ENCODE measurements at regions not wholly inside any gene's neighbourhood (a gene's known extent, or its start where the extent isn't known, plus 50 kb on each side); places are given as distances from the start of the nearest gene placed in this dataset.

DNA sequence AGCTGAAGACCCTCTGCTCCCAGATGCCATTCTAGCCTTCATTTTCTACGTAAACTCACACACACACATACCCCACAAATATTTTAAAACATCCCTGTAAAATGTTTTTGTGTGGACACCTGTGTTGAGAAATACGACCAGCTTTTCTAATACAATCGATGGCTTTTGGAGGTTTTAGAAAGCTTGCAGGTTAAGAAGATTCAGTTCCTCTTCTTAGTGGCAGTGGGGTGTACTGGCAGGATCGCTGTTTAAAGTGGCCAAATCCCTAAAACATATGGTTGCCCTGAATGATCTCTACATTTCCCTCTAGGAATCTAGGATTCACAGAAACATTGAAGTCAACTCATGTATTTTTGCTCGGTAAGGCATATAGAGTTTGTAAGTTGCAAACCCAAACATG, 236.3 kb downstream of the NSG2 start:
- no peak for DNase-seq (ENCODE audit: low read depth in 4 of 4, low spot score in 2 of 4)

DNA sequence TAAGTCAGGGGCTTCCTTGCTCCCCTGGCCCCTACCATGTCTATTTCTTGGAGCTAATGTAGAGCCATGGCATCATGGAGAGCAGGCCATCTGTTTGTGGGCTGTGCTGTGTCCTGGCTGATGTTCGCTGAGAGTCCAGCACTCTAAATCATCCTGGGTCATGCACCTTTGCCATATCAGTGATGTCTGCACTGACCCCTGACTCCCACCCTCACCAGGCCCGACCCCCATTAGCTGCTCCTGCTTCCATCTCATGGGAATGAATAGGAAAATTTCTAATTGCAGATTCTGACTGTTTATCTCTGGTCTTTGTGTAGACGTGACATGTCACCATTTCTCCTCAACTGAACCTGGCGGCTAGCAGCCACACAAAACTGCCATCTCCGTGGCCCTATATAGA, 236.9 kb downstream of the NSG2 start:
- DNase-seq (ENCODE audit: low read depth in 4 of 4, low spot score in 2 of 4), result no peak

DNA sequence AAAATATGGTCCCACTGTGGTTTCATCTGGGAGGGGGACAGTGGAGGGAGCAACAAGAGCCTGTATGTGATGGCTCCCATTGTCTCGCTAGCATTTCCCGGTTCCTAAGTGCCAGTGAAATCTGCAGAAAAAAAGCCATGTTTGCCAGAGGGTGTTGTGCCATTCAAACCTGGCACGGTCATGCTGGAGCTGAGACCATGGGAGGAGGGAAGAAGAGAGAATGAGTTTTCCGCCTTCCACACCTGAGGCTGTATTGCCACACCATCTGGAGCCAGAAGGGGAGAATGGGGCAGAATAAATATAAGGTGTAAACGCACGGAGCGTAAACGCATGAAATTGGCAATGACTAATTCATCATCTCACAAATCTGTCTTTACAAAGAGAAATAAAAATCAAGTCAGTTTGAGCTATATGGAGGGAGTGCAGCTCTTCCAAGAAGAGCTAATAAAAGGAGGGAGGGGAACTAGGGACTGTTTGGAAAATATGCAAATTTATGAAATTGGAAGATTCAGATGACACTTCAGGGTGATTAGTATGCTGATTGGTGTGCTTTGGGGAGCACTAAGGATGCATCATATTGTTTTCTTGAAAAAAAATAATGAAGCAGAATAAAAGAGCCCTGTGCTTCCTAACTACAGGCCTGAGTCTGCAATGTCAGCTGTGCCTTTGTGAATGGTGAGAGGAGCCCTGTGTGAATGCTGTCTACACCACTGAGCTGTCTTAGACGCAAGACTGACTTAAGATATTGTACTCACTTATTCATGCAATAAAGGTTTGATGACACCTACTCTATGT, 237.9 kb downstream of the NSG2 start:
- no peak for DNase-seq (ENCODE audit: low read depth in 4 of 4, low spot score in 2 of 4)

DNA sequence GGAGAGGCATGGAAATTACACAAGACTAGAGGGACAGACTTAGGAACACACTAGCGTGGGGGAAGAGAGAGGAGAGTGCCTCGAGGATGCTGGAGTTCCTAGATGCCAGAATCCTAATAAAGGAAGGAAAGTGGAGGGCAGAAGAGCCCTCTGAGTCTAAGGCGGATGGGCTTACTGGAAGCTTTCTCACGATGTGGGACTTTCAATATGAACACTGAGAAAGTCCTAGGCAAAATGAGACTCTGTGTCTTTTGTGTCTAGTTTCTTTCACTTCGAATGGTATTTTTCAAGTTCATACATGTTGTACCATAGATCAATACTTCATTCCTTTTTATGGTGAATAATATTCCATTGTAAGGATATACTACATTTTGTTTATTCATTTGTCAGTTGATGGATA, 239.4 kb downstream of the NSG2 start:
- no peak for DNase-seq (ENCODE audit: low read depth in 4 of 4, low spot score in 2 of 4)

DNA sequence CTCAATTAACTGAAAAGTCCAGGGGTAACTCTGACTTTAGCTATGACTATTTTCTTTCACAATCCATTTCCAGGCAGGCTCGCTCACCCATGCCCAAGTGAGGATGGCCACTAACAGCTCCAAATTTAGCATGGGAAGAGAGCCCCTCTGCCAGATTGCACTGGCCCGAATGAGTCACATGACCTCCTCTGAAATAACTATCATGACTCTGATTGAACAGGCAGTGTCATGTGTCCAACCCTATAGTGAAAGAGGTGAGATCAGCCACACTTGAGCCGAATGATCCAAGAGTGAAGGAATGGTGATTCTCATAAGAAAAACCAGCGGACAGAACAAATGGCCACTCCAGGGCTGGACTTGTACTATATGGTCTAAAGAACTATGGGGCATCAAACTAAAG, 242.3 kb downstream of the NSG2 start:
- no peak for DNase-seq (ENCODE audit: low read depth in 4 of 4, low spot score in 2 of 4)

DNA sequence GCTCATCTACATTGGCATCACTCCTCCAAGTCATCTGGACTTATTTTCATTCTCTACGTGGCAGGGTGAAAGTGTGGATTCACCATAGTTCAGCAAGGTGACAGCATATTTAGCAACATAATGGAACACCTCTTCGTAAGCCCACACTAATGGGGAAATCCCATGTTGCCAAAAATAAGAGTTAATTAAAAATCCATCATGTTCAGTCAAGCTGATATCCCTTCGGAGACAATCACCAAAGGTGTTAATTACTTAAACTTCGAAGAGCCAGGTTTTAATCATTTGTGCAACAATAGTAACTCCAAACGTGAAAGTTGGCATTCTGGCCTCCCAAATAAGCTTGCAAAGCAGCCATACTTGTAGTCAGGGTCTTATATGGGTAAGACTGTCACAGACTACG, 242.9 kb downstream of the NSG2 start:
- no peak for DNase-seq (ENCODE audit: low read depth in 4 of 4, low spot score in 2 of 4)

DNA sequence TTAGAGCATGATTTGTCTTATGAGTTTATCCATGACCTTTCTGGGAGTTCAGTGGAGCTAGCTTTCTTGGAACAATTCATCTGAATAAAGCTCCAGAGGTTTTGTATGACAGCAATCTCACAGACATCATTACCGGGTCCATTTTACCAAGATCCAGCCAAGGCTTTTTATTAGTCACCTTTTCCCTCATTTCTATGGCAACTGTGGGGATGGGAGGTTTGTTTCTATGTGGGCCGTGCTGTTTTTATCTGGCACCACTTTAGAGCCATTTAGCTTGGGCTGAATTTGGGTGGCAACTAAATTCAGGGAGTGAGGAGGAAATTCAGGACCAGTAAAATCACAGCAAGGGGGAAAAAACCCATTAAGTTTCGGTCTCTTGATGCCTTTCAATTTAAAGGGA, 245.7 kb downstream of the NSG2 start:
- no peak for DNase-seq (ENCODE audit: low read depth in 4 of 4, low spot score in 2 of 4)

DNA sequence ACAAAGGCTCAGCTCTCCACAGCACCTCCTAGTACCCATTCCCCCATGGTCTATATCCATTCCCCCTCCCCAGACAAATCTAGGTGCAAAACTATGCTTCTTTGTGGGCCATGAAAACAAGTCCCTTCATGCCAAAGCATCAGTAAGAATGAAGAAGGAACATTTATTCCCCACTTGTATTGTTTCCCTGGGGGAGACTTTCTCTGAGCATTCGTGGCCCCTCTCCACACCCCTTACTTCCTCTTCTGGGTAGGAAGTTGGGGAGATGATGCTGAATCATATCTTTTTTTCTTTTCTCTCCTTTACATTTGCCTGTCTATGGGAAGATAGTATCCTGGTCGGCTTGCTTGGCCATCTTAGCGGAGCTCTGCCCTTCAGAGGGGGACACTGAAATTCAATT, 246.8 kb downstream of the NSG2 start:
- DNase-seq (ENCODE audit: low read depth in 4 of 4, low spot score in 2 of 4), result no peak

DNA sequence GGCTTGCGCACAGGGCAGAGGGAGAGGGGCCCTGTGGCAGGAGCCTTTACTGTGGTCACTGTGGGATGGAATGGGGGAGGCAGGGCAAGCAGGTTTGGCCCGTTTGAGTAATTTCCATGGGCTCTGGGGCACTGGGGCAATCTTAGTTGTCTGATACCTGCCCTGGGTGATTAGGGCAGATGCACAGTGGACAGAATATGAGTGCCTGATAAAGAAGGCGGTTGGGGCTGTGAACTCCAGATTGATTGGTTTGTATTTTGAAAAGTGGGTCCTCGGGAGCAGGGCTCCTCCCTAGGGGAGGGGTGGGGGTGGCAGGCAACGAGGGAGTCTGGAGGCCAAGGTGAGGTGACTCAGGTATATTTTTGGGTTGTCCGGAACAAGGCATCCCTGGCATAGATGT, 247.5 kb downstream of the NSG2 start:
- no peak for DNase-seq (ENCODE audit: low read depth in 4 of 4, low spot score in 2 of 4)

DNA sequence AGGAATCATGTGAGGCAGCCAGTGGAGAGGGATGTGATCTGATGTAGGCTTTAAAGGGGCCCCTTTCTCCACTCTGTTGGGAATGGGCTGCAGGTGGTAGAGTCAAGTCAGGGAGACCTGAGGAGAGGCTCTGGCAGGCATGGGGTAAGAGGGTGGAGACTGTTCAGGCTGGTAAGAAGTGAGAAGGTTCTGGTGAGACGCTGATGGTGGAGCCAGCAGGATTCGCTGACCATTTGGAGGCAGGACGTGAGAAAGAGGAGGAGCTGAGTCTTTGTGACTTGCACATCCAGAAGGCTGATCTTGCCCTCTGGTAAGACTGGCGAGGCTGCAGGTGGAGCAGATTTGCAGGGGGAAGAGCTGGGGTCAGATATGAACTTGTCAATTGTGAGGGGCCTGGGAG, 248.0 kb downstream of the NSG2 start:
- no peak for DNase-seq (ENCODE audit: low read depth in 4 of 4, low spot score in 2 of 4)

DNA sequence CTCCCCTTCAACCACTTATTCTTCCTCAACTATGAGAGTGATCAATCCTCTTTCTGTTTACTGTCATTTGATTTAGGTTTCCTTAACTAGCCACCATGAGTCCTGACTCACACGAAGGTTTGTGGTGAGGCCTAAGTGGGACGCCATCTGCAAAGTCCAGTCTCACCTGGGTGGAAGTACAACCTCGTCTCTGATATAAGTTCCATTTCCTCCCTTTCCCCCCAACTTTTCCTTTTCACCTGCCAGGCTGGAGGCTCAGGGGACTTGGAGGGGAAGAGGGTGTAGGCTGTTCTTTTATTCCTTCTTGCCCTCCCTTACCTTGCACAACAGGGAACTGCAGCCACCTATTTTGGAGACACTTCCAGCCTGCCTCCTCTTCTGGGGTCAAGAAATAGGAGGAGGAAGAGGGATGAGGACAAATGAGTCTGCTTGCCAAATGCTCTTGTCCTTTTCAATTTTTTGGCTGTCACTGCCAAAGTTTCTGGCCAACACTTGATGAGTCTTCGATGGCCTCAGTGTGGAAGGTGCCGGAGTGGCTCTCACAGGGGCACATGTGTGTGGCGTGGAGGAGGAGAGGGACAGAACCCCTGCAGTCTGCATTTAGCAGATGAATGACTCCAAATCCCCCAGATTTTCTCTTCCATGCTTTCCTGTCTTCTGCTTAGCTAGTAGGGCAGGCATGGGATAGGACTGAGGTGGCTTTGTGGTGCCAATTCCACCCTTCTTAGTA, 249.6 kb downstream of the NSG2 start:
- no peak for DNase-seq (ENCODE audit: low read depth in 4 of 4, low spot score in 2 of 4)

DNA sequence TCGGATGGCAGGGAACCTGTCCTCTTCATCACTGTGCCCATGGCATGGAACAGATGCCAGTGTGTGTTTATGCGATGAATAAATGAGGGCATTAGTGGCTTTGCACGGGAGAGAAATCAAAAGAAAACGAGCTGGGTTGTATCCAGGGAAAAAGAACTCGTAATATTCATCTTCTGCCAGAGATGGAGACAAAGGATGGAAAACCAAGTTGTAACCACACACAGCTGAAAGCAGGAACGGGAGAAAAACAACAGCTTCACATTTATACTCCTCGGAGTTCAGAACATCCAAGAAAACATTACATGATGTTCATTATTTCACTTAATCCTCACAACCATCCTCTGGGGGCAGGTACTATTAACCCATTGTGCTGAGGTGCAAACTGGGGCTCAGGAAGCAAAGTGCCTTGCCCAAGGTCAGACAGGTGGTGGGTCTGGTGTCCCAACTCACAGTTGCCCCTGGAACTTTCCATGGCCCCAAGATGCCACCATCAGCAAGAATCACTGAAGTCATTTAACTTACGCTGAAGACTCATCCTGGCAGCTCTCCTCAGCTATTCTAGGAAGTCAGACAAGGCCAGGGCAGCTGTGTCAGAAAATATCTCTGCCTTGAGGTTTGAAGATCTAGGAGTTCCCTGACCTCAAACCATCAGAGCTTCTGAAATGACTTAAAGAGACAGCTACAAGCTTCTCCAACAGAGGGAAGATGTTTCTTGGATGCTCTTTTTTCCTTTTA, 250.4 kb downstream of the NSG2 start:
- DNase-seq (ENCODE audit: low read depth in 4 of 4, low spot score in 2 of 4), result no peak

DNA sequence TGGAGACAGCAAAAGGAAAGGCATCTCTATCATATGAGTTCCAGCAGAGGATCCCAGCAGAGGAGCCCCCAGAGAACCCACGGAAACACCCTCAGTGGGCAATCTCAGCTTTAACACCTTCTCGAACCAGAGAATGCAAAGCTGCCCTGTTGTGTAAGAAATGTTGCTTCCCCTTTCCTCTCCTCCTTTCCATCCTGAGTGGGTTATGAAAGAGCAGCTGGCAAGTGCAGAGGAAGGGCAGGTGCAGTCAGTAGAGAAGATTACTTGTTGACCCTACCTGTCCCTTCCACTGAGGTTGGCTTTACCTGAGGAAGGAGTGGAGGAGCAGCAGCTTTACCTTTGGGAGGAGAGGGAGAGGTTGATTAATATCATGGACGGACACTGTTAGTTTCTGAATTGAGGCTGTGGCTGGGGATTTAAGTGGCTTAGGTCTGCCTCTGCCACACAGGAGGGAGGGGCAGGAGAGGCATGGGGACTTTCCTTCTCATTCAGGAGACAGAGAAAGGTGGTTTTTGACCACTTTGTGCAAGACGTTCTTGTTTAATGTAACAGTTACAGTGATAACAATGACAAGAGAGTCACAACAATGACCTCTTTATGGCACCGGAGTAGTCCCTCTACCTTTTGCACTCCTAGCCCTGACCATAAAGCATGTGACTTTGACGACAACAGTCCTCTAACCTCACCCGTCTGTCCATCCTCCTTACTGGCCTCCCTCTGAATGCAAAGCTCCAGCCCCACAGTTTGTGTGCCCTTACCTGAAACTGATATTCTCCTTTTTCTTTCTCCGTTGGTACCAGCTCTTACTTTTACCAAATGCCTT, 254.8 kb downstream of the NSG2 start:
- DNase-seq (ENCODE audit: low read depth in 4 of 4, low spot score in 2 of 4), result no peak

DNA sequence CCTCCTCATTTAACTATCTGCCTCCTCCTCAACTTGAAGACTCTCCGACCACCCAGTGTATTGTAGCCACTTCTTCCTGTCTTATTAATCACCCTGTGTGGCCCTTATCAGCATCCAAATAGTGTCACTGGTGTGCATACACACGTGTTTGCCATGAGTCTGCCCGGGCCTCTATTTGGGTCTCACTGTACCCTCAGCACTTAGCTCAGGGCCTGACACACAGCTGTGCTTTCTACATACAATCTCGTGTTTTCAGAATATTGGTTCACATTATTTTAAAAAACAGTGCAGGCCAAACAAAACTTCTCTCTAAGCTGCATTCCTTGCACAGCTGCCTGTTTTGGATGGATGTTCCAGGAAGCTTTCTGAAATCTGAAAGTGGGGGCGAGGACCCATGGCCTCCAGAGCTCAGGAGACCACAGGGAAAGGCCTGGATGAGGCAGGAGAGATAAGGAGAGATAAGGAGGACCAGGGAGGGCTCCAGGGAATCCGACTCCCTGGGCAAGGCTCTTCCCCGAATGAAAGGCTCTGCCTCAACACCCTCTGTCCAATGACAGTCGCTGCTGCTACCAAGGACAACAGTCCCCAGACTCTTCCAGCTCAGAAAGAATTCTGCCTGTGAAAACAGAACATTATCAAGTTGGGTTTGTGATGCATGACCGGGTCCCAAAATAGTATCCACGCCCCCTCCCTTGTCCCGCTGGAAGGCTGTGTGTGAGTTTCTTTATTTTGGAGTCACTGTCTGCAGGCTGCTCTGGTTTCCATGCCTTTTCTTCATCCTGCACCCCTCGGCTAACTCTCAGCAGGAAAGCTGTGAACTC, 255.6 kb downstream of the NSG2 start:
- DNase-seq (ENCODE audit: low read depth in 4 of 4, low spot score in 2 of 4), result no peak

DNA sequence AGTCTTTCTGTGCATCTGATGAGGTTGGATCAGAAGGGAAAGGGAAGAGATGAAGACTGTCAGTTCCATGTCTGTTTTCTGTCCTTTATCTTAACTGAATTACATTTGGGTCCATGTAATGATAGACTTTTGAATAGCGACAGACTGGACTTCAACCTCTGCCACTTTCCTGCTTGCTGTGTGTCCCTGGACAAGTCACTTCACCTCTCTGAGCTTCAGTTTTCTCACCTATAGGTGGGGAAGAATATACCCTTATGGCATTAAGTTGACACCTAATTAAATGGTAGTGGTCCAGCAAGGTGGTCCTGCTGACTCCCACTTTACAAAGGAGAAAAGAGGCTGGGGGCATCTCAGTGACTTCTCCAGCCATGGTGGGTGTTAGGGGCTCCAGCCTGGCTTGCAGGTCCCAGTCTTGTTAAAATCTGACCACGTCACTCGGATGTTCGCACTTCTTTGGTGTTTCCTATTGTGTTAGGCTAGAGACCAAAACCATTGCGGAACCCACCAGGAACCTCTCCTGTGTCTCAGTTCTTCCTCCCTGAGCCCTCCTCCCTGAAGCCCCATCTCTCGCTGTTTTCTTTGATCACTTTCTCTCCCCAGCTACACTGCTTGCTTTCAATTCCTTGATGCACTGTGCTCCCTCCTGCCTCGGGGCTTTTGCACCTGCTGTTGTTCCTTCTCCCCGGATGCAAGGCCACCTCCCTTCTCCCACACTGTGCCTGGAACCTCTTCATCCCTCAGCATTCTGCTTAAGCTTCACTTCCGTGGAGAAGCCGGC, 256.5 kb downstream of the NSG2 start:
- no peak for DNase-seq (ENCODE audit: low read depth in 4 of 4, low spot score in 2 of 4)

DNA sequence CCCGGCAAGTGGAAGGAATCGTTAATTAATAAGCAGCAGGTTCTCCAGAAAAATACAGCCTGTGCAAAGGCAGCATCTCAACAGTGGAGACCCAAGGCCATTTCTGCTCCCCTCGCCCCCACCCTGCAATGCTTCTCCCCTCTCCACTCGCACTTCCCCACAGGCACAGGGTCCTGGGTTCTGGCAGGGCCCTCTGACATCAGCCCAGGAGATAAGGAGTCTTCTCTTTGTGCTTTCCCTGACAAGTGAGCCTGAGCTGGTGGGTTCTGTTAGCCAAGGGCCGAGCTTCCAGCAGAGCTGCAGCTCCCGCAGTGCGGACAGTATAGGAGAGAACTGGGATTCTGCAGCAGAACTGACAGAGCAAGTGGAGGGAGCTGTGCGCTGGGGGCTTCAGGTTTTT, 257.5 kb downstream of the NSG2 start:
- no peak for DNase-seq (ENCODE audit: low read depth in 4 of 4, low spot score in 2 of 4)

DNA sequence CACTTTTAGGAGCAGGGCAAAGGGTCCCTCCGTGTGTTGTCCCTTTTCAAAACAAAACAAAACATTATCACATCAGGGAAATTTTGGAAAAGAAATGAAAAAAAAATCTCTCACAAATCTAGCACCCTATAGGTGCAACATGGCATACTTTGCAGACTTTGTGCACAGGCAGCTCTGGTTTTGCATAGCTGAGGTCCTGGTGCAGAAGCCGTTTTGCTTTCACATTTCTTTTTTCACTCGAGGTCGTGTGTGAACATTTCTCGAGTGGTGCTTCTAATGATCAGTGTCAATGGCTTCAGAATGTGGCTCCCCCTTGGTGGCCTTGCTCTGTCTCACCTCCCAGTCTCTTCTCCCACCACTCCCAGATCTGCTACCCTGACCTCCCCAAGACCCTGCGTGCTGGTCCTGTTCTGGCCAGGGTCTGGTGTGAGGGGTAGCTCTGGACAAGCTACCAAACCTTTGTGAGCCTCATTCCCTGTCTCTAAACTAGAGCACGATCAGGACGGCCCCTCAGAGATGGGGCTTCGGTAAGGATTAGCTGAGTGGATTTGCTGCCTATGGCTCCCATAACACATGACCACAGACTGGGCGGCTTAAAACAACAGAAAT, 258.0 kb downstream of the NSG2 start:
- DNase-seq (ENCODE audit: low read depth in 4 of 4, low spot score in 2 of 4), result no peak

DNA sequence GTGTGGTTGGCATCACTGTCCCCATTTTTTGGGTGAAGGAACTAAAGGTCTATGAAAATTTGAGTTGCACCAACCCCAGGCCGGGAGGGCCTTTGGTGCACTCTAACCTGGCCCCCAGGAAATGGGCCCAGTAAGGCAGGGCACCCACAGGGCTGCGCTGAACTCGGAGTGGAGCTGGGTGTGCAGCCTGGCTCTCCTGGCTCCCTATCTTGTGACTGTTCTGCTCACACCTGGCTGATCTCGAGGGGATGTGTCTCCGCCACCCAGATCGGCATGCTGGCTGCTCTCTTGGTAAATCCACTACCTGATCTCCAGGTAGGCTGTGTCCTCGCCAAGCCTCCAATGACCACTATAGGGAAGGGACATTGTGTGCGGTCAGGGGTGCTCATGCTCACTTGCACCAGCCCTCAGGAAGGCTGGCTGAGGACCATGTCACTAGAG, 259.8 kb downstream of the NSG2 start:
- DNase-seq (ENCODE audit: low read depth in 4 of 4, low spot score in 2 of 4), result no peak

All from left renal cortex interstitium (tissue), 4 donors.